Kidney tubule cell (primary cell): ENCODE measurements at regions not wholly inside any gene's neighbourhood (a gene's known extent, or its start where the extent isn't known, plus 50 kb on each side); places are given as distances from the start of the nearest gene placed in this dataset.
"Not testable (repeated sequence)": the region's sequence is repeated elsewhere in the genome, so short reads cannot be mapped to it uniquely, and the experiment has no call there.

Source experiments
- DNase-seq: peaks from one replicate; pipeline ENCODE4 v3.0.0-alpha.2; 2018; ENCODE audit warnings: low spot score

DNA sequence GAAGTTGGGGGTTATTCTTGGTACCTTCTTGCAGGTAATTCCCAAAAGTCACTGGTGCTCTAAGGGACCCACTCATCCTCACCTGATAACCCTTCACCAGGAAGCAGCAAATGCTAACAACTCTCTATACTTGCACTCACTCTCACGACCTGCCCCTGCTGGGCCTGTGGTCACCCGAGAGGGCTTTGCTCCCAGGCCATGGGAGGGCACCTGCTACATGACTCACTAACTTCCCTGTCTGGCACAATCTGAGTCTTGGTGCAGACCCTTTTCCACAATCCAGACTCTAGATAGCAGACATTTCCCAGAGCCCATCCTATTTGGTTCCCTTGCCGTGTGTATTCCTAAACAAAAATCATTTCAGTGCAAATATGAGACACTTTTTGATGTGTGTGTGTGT lies 403.8 kb upstream of the FAT1 start:
- DNase-seq: peak; percentile 22

DNA sequence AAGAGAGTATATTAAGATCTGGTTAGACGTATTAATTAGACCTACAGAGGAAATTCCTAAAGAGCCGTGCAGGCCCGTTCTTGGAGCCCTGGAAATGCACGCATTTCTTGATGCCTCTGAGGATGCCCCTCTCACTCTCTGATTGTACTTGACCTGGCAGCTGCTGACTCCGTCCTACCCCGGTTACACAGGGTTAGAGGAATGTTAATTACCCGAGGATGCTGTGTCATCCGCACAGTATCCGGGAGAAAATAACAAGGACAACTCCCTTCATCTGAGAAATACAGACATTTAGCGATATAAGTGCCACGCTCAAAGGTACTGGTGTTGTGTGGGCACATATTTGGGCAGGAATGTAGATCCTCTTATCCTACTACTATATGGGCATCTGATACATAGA lies 404.6 kb upstream of the FAT1 start:
- DNase-seq: peak; percentile 87

DNA sequence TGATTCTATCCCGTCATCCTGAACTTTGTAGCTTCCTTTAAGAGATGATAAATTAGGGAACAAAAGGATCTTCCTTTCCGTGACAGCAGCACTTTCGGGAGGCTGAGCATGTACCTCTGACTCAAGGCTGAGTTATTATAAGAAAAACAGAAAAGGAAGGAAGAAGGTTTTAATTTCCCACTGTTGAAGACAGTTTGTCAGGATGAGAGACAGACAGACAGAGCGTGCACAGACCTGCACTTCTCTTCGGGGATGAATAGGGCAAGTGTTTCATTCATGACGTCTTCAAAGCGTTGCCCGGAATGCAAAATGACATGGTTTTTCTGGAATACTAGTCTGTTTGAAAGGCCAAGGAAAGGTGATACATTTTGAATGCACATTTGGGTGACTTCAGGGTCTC lies 405.3 kb upstream of the FAT1 start:
- peak; percentile 76 for DNase-seq

DNA sequence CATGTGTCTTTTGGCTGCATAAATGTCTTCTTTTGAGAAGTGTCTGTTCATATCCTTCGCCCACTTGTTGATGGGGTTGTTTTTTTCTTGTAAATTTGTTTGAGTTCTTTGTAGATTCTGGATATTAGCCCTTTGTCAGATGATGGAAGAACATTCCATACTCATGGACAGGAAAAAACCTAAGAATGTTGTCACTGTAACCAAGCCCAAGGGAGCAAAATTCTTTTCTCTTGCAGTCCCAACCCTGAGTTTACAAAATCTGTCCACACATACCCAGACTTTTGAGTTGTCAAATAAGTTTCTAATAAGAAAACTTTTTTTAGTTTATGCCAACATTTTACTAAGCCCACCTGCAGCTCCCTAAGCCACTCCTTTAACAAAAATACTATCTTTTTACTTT lies 408.2 kb upstream of the FAT1 start:
- DNase-seq: not testable (repeated sequence)

DNA sequence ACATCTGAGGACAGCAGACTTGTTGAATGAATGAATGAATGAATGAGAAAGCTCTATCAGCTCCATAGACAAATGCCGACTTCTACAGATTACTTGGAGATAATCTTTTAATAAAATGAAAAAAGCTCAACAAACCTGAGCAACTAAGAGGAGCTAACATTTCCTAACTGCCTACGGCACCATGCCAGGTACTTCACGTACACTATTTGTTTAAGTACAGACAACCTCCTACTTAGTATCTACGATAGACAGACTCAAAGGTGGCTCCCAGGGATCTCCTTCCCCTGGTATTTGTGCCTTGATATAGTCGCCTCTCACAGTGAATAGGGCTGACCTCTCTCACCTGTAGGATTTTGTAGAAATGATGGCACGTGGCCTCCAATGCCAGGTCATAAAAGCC lies 412.2 kb upstream of the FAT1 start:
- DNase-seq: no peak

DNA sequence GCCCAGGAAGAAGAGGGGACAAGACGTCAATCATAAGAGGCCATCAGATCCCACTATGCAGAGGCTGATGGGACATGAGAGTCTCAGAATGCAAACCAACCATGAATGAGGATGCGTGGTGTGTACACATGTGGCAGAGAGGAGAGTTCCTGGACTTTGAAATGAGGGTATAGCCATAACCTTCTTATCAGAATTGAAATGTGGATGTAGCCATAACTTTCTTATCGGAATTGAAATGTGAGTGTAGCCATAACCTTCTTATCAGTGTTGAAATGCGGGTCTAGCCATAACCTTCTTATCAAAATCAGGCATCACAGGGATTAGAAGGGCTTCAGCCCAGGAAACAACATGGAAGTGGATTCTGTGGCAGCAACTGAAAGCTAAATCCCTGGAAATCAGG lies 415.5 kb upstream of the FAT1 start:
- DNase-seq: no peak

DNA sequence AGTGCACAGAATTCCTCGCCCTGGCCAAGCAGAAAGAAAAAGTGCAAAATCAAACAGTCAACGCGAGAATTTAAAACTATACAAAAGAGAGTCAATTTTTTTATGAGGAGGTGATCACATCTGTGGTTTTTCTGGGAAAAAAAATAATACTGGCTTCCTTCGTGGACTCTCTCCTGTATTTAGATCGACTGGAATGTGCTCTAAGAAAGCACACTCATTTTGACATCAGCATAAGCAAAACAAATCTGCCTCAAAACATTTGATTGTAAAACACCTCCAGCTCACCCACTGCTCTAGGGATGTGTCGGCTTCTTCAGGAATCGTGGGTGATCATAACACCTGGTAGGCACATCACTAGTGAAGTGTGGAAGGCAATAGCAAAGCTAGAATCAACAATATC lies 417.4 kb upstream of the FAT1 start:
- DNase-seq: no peak

DNA sequence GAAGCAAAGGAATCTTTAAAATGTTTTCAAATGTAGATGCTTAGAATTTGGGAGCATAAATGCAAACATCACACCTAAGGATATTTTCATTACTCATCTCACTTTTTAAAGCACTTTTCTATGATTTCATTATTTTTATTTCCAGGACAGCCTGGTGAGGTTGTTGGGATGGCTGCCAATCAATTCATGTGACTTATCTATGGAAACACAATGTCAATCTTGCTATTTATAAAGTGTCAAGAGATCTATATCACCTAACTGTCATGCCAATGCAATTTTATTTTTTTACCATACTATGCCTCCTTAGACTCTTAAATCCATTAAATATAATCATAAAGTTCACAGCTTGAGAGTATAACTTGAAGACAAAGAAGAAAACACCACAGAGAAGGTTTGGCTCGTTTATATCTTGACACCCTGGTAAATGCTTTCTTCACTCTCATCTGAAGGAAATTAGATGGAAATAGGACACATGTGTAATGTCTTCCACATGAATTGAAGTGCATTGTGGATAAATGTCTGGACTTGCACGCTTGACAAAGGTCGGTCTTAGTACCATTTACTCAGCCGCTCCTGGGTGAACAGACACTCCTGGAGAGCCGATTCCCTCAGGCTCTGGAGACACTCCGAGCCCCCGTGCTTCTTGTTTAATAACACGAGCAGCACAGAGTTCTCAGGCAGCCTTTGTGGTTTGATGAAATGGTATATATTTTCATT lies 425.7 kb upstream of the FAT1 start:
- DNase-seq: no peak

DNA sequence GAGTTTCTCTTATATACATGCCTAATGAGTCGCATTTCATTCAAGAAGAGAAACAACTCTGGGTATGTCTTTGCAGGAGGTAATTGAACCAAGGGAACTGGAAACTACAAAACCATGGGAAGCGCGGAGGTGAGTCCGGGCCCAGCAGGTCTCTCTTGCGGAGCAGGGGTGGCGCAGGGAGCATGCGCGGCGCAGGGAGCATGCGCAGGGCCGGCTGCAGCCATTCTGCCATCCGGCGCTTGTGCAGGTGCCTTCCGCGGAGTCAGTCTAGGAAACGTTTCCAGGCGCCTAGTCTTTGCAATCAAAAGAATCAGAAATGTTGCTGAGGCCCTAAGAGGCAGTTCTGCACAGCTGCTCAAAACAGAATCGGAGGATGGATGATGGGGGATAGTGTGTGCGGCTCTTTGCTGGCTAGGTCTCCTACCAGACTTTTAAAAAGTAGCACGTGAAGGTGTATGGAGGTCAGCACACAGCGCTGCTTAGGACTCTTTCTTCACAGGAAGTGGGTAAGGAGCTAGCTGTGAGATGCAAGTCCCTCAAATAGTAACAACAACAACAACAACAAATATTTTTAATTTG lies 433.8 kb upstream of the FAT1 start:
- DNase-seq: no peak

DNA sequence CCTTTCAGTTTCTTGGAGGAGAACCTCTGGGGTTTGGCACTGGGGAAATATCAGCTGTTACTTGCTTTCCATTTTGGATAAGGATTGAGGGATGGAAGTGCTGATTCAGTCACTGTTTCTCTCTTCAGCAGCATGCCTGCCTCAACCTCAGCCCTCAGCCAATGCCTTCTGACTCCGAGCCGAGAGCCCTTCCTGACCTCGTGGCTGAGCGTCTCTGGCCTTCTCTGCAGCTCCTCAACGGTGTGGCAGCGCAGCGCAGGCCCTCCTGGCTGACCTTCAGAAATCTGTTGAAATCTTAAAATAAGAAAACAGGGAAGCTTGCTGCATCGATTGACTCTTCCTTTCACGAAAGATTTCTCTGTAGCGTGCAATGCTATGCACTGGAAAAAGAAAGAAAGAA lies 434.3 kb upstream of the FAT1 start:
- DNase-seq: no peak

DNA sequence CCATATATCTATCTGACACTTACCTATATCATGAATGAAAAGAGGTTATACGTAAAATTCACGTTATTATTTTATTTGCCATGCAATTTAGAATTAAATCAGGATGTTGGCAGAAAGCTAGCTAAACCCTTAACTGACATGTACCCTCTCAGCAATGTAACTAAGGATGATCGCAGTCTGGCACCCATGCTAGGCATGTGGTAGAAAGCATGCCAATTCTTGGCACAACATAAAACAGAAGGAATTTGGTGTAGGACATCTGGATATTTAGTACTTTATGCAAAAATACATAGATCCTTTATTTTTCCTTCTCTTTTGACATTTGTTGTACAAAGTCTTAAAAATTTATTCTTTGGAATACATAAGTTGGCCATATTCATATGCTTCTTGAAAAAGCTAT lies 436.8 kb upstream of the FAT1 start:
- no peak for DNase-seq

DNA sequence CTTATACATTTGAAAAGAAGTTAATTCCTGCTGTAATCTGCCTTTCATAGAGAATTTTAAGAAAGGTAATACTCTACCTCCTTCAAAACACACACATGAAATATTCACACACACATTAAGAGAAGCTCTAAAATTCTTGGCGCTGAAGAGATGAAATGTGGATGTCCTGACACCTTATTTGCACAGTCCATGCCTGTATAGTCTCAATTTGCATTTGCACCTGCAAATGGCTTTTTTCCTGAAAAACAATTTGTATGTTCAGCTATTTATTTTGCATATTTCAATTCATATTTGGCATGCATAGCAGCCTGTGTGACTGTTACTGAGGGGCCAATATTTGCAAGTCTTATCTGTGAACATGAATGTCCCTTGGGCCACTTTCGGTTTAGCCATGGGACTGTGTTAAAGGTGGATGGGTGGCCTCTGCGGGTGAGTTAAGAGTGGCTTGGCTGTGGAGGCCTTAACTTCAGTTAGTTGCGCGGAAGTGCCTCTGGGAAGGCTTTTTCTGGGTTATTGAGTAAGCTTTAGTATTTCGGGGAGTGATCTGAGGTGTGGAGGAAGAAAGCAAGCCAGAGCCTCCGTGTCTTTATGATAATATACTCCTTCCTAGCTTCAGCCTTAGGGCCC lies 443.3 kb upstream of the FAT1 start:
- DNase-seq: no peak

DNA sequence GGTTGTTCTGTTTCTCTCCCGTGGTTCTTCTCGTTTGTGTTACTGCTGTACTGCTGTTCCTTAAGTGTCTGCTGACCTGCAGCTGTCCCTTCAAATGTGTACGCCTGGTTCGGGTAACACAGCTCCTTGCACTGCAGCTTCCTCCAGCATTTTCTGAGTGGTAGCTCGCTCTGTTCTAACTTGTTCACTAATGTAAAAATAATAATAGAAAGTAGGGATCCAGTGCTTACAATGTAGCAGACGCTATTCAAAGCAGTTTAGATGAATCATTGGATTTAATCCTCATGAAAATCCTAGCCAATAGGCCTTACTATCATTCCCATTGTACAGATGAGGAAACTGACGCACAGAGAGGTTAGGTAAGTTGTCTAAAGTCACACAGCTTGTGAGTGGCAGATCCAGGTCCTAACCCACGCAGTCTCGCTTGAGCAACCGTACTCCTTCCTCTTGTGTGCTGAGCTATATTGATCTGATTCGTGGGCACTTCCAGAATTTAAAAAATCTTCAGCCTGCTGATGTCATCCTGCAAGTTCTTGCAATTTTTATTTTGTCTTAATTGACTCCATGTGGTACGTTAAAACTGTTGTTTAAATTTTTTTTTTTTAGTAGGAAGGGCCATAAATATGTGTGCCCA lies 448.2 kb upstream of the FAT1 start:
- DNase-seq: peak; percentile 52

DNA sequence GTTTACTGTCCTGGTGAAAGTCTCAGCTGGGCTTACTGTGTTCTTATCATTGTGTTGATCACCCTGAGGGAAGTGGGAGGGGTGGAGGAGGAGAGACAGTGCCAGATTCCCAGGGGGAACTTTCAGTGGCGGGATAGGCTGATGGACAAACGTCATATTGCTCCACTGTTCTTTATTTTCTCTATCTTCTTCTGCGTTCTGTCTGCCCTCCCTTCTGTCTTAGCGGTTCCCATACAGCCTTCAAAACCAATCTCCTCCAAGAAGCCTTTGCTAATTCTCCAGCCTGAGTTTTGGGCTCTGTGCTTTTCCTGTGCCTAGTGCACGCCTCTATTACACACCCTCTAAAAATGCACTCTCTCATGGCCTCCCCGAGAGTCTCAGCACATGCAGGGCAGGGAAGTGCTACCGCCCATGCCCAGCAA lies 448.7 kb upstream of the FAT1 start:
- no peak for DNase-seq

DNA sequence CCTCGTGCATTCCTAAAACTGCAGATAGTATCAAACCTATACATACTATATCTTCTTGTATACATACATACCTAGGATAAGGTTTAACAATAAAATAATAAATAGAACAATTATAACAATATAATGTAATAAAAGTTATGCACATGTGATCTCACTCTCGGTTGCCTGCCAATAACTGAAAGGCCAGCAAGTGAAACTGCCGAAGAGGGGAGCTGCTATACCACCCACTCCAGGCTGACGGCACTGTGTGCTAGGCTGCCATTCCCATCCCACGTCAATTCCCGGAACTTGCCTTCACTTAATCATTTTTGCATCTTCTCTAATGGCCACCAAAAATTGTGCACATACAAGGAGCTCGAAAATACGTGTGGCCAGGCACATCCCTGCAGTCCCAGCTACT lies 451.1 kb upstream of the FAT1 start:
- DNase-seq: no peak

DNA sequence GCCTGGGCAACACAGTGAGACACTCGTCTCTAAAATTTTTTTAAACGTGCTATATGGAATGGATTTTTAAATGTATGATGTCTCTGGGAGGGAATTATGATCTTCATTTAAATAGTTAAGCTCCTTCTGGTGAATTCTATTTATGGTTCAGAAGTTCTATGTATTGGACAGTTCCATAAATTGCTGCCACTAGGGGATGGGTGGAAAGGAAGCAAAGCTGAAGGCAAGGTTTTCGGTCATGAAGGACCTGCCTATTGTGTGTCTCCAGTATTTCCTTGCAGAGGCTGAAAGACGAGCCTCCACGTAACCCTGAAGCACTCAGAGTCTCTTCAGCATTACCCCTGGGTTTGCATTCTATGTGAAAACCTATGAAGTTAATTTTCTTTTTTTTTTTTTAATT lies 451.5 kb upstream of the FAT1 start:
- no peak for DNase-seq

DNA sequence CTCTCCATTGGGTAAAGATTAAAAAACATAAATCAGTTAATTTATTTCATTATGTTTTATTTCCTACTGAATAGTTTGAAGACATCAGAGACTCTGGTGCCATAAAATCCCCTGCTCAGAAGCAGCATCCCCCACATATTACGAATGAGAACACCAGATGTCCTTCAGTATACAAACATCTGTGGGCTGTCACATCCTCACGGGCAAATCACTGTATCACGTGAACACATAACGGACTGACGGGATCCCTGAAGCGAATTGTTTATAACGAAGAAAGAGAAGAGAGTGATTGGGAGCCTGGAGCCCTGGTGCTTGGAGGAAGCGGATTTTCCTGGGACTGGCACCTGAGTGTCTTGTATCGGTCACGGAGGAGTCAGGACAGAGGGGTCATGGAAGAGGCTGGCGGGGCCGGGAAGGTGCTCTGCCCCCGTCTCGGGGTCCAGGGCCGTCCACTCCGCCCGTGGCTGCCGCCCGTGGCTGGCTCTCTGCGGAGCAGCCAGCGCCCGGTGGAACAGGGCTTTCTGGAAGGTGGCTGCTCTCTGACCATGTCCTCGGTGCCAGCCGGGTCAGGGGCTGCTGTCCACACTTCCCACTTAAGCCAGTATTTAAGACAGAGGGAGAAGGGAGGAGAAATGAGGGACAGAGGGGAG lies 452.7 kb upstream of the FAT1 start:
- no peak for DNase-seq

DNA sequence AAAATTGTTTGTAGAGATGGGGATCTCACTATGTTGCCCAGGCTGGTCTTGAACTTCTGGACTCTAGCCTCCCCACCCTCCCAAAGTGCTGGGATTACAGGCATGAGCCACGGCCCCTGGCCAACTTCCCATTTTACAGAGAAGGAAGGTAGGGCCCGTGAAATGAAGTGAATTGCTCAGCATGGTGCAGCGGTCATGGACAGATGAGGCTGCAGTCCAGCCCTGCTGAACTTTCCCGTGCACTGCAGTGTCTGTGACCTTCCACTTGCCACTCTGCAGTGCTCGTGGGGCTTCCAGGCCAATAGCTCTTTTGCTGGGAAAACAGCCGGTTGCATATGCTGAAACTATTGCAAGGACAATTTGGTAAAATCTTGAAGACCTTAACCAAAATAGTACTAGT lies 454.4 kb upstream of the FAT1 start:
- no peak for DNase-seq

DNA sequence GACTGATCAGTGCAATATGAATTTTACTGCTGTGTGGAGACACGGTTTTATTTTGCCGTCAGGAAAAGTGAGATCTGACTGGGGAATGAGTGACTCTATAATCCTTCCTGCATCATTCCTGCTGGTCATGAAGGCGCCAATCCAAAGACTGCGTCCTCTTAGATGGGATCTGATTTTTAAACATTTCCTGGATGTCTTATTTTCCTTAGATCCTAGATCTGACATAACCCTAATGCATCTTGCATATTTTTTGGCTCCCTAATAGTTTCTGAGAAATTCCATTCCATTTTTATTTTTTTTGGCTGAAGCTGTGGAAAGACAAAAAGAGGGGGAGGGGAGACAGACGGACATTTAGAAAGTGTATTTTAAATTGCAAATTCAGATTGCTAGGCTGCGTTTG lies 454.9 kb upstream of the FAT1 start:
- DNase-seq: no peak

DNA sequence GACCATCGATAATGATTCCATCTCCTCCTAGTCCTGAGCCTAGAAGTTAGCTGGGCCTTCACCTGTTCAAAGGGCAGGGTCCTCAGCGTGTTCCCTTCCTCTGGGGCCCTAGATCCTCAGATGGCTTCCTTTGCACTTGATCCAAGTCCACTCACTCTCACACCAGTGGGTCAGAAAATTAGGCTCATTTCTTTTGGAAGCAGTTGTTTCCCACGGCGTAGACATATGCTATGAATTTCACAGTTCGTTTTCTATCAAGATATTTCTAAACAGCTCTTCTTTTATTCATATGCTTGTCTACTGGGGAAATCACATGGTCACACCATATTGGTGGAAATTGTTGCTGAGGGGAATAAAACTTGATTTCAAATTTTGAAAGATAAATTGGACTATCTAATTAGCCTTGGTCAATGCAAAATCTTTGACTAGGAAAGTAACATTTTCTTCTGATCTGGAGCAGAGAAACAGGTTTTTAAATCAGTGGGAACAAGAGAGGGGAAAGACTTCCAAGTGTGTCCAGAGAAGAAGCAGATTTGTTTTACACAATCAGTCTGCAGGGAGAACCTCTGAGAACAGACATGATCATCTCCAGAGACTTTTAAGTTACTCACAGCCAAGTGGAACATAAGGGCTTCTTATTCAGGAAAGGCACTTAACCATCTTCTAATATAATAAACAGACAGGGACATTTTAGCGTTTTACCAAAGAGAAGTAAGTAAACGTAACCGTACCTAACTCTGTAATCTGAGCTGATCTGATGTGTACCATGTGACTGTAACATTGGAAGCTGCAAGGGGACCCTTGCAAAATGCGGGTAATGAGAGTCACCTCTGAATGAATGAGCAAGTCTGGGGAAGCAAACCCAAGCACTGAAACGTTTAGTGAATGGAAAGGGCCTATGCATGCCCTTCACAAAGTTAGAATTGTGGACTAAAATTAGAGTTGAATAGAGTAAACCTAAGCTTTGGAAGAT lies 455.7 kb upstream of the FAT1 start:
- no peak for DNase-seq

DNA sequence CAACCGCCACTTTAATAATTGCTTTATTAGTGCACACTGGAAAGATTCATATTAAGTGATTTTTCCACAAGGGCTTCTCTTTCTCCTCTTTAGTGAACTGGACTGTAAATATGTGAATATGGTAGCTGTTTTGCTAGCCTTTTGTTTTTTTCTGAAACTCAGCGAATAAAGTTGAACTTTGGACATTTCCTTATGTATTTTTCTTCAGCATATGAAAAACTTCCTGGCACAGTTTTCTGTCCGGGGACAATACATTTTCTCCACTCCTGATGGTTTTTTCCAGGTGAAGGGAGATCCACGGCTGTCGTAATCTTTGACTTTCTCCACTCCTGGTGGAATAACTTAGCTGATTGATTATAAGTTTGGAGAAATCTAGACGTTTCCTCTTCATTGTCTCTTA lies 457.4 kb upstream of the FAT1 start:
- no peak for DNase-seq

DNA sequence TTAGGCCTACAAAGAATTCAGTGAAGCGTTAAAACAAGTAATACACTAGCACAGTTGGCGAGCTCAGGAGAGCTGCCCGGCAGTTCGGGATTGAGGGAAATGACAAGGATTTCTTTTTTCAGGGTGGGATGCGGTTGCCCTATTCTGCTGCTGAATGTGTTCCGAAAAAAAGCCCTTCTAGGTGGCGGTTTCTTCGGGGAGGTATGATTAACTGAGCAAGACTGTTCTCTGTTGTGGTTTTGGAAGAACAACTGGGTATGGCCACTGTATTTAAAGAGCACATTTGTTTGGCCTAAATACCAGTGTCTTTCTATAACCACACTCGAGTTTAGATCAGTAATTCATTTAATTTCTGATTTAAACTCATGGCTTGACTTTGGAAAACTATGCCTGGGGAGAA lies 459.7 kb upstream of the FAT1 start:
- DNase-seq: no peak
